Cerebellar nuclear complex (tissue), 1 donor: ENCODE measurements at regions not wholly inside any gene's neighbourhood (a gene's known extent, or its start where the extent isn't known, plus 50 kb on each side); places are given as distances from the start of the nearest gene placed in this dataset.

Source experiments
- DNase-seq, 2 experiments: peaks; one replicate each; lab custom pipeline; 2025; lab: John Stamatoyannopoulos, UW

- DNase-seq: no peak
These were observed 383.0 kb upstream of the RARB start for GRCh38 chr3:25044762-25045710.

GRCh38 chr3:25046911-25047771, 380.9 kb upstream of the RARB start:
- no peak for DNase-seq

- no peak for DNase-seq
These were observed 378.8 kb upstream of the RARB start for GRCh38 chr3:25049304-25049703.

GRCh38 chr3:25053360-25053759, 374.7 kb upstream of the RARB start:
- DNase-seq: no peak

GRCh38 chr3:25056036-25056755, 371.9 kb upstream of the RARB start:
- no peak for DNase-seq

GRCh38 chr3:25056803-25057351, 371.2 kb upstream of the RARB start:
- DNase-seq: no peak

- DNase-seq: no peak
These were observed 370.7 kb upstream of the RARB start for GRCh38 chr3:25057379-25057778.

- DNase-seq: no peak
These were observed 363.4 kb upstream of the RARB start for GRCh38 chr3:25064681-25065080.

- no peak for DNase-seq
These were observed 358.1 kb upstream of the RARB start for GRCh38 chr3:25069970-25070369.

- no peak for DNase-seq
These were observed 356.2 kb upstream of the RARB start for GRCh38 chr3:25071846-25072245.

- no peak for DNase-seq
These were observed 354.6 kb upstream of the RARB start for GRCh38 chr3:25073423-25073822.

- DNase-seq: no peak
These were observed 353.9 kb upstream of the RARB start for GRCh38 chr3:25074149-25074548.

GRCh38 chr3:25080461-25080860, 347.6 kb upstream of the RARB start:
- no peak for DNase-seq

GRCh38 chr3:25084016-25084415, 344.0 kb upstream of the RARB start:
- DNase-seq: no peak

- DNase-seq: no peak
These were observed 341.3 kb upstream of the RARB start for GRCh38 chr3:25086721-25087120.

- DNase-seq: no peak
These were observed 339.8 kb upstream of the RARB start for GRCh38 chr3:25088284-25088683.

- no peak for DNase-seq
These were observed 337.2 kb upstream of the RARB start for GRCh38 chr3:25090698-25091453.

- DNase-seq: no peak
These were observed 336.1 kb upstream of the RARB start for GRCh38 chr3:25091934-25092333.

GRCh38 chr3:25094932-25095685, 333.0 kb upstream of the RARB start:
- no peak for DNase-seq

GRCh38 chr3:25096536-25096935, 331.5 kb upstream of the RARB start:
- no peak for DNase-seq
